K562 (cell line): ENCODE measurements at regions not wholly inside any gene's neighbourhood (a gene's known extent, or its start where the extent isn't known, plus 50 kb on each side); places are given as distances from the start of the nearest gene placed in this dataset.

ENCODE experiments used
- ATAC-seq: fragments of 200-7000 bp; cut with Tn5 transposase; 3 replicates; pipeline ENCODE4 v1.9.1; 2020; ENCODE audit warnings: moderate library complexity
- BruUV-seq: library from RNA; stranded (reverse); fragments of 400-500 nt; replicated peaks from 2 replicates; lab custom pipeline; 2021; lab: Mats Ljungman, UMichigan
- CTCF ChIA-PET: fragments of 300-600 bp; formaldehyde crosslinking; extraction: SDS; loops from one replicate; lab custom pipeline; 2021; ENCODE audit warnings: low intra/inter-chr PET ratio; lab: Yijun Ruan, JAX
- POLR2A ChIA-PET: fragments of 300-600, 350-650 bp; sonication (Branson Sonifier 250); formaldehyde crosslinking; extraction: SDS; loops from one replicate; lab custom pipeline; 2021; ENCODE audit warnings: antibody characterized with exemption, inconsistent platforms; lab: Yijun Ruan, JAX
- DNase-seq, 4 experiments: peaks; one replicate each; pipeline versions ENCODE4 v3.0.0 to v3.0.0-alpha.2; 2011 to 2018; ENCODE audit warnings: low spot score in 3 of 4, mixed read lengths in 3 of 4; ENCODE audit errors: extremely low read depth in 1 of 4
- FAIRE-seq: peaks from 2 replicates; lab custom pipeline; 2011; peaks lifted over from hg19 to GRCh38; lab: Jason Lieb, UNC
- H2AFZ ChIP-seq: 2 replicates; pipeline ENCODE4 v1.6.0; 2011; ENCODE audit warnings: low read depth, low read length, control low read depth, inconsistent platforms
- H3K27ac ChIP-seq: fragments of 200-600 bp; 3 replicates; pipeline ENCODE4 v1.8.0; 2011; ENCODE audit warnings: low read depth, mild to moderate bottlenecking, control low read depth, inconsistent platforms, low read length, moderate library complexity, mixed read lengths; ENCODE audit errors: extremely low read depth
- H3K27me3 ChIP-seq, 2 experiments: fragments of 300-600 bp in 1 of 2; 2 replicates in 1 of 2; 3 replicates in 1 of 2; pipeline versions ENCODE4 v1.6.0 to v1.8.0; 2011; ENCODE audit warnings: inconsistent platforms in 2 of 2, low read length in 2 of 2, mild to moderate bottlenecking in 1 of 2, mixed read lengths in 1 of 2, moderate library complexity in 1 of 2; ENCODE audit not compliant: control insufficient read depth in 2 of 2, insufficient read depth in 2 of 2
- H3K36me3 ChIP-seq: fragments of 300-600 bp; 3 replicates; pipeline ENCODE4 v1.8.0; 2011; ENCODE audit warnings: mild to moderate bottlenecking, low read length, inconsistent platforms; ENCODE audit not compliant: control insufficient read depth, insufficient read depth
- H3K4me1 ChIP-seq, 2 experiments: fragments of 200-600 bp in 1 of 2; replicated peaks in 1 of 2; 2 replicates in 1 of 2; 3 replicates in 1 of 2; pipeline versions ENCODE4 v1.5.1 to v1.8.0; 2011; ENCODE audit warnings: inconsistent platforms in 2 of 2, low read length in 2 of 2, mild to moderate bottlenecking in 1 of 2, mixed read lengths in 1 of 2, moderate library complexity in 1 of 2; ENCODE audit not compliant: control insufficient read depth in 2 of 2, insufficient read depth in 2 of 2
- H3K4me2 ChIP-seq: 2 replicates; pipeline ENCODE4 v1.6.1; 2011; ENCODE audit warnings: low read length, control low read depth, inconsistent platforms, mixed read lengths; ENCODE audit not compliant: insufficient read depth
- H3K4me3 ChIP-seq: fragments of 200-600 bp; sonication (generic), shearing (Covaris generic); 2 replicates; pipeline ENCODE4 v1.5.1; 2016; ENCODE audit warnings: control low read depth, inconsistent platforms
- H3K79me2 ChIP-seq: fragments of 200-600 bp; 3 replicates; pipeline ENCODE4 v1.8.0; 2011; ENCODE audit warnings: low read length, inconsistent platforms; ENCODE audit not compliant: control insufficient read depth, insufficient read depth
- H3K9ac ChIP-seq, 2 experiments: 2 replicates each; pipeline versions ENCODE4 v1.6.0 to v1.6.1; 2011; ENCODE audit warnings: low read depth in 2 of 2, low read length in 2 of 2, control low read depth in 1 of 2, inconsistent platforms in 1 of 2, mild to moderate bottlenecking in 1 of 2, mixed read lengths in 1 of 2; ENCODE audit not compliant: insufficient read depth in 1 of 2
- H3K9me1 ChIP-seq: one replicate; pipeline ENCODE4 v1.6.0; 2011; ENCODE audit warnings: inconsistent platforms, mild to moderate bottlenecking, low read length, moderate library complexity; ENCODE audit not compliant: control insufficient read depth, insufficient read depth
- H3K9me3 ChIP-seq: replicated peaks from 2 replicates; pipeline ENCODE4 v1.5.1; 2011; ENCODE audit warnings: low read depth, low read length, inconsistent platforms; ENCODE audit not compliant: control insufficient read depth, insufficient read depth
- H4K20me1 ChIP-seq: replicated peaks from 2 replicates; pipeline ENCODE4 v1.6.1; 2011; ENCODE audit warnings: low read length, inconsistent platforms, mixed read lengths; ENCODE audit not compliant: control insufficient read depth, insufficient read depth
- ARID2 ChIP-seq: fragments of 450-650 bp; IDR thresholded peaks from 2 replicates; pipeline ENCODE4 v1.6.1; 2017; ENCODE audit warnings: antibody characterized with exemption, mild to moderate bottlenecking
- CBFA2T3 ChIP-seq: fragments of 450-650 bp; IDR thresholded peaks from 2 replicates; pipeline ENCODE4 v1.6.1; 2017
- DMBX1 ChIP-seq: fragments of 250-450 bp; sonication (Bioruptor Pico); IDR thresholded peaks from 2 replicates; pipeline ENCODE4 v1.8.0; 2022; ENCODE audit warnings: inconsistent platforms, mild to moderate bottlenecking, moderate library complexity, borderline replicate concordance
- HDAC3 ChIP-seq: fragments of 450-650 bp; IDR thresholded peaks from 2 replicates; pipeline ENCODE4 v1.6.1; 2018; ENCODE audit warnings: borderline replicate concordance, mild to moderate bottlenecking, moderate library complexity; ENCODE audit not compliant: partially characterized antibody
- NFE2 ChIP-seq: IDR thresholded peaks from 2 replicates; pipeline ENCODE4 v1.6.1; 2014; ENCODE audit warnings: antibody characterized with exemption, low read depth
- PTRF ChIP-seq: fragments of 450-650 bp; IDR thresholded peaks from 2 replicates; pipeline ENCODE4 v1.6.1; 2016; ENCODE audit warnings: mild to moderate bottlenecking, missing genetic modification characterization, missing compliant biosample characterization
- SNIP1 ChIP-seq: fragments of 450-650 bp; IDR thresholded peaks from 2 replicates; pipeline ENCODE4 v1.7.1; 2017; ENCODE audit warnings: low read depth, mild to moderate bottlenecking
- TCF3 ChIP-seq: sonication (generic); formaldehyde crosslinking; IDR thresholded peaks from 2 replicates; pipeline ENCODE4 v1.4.0; 2020; ENCODE audit warnings: mild to moderate bottlenecking, missing genetic modification reagents
- YBX1 ChIP-seq: fragments of 450-650 bp; IDR thresholded peaks from 2 replicates; pipeline ENCODE4 v1.7.1; 2016; ENCODE audit warnings: mild to moderate bottlenecking
- ZKSCAN8 ChIP-seq: fragments of 200-800 bp; sonication (Bioruptor generic); IDR thresholded peaks from 2 replicates; pipeline ENCODE4 v1.6.1; 2016; ENCODE audit warnings: missing genetic modification characterization, missing compliant biosample characterization
- ZNF324 ChIP-seq: fragments of 250-450 bp; sonication (Bioruptor Pico); IDR thresholded peaks from 2 replicates; pipeline ENCODE4 v1.4.0; 2020; ENCODE audit warnings: mild to moderate bottlenecking
- WGBS: fragments of 100-300 bp; shearing (Covaris generic); methylation state at CpG from one replicate; pipeline ENCODE4 v1.1.6; 2016; ENCODE audit warnings: low coverage, mixed read lengths; ENCODE audit not compliant: insufficient coverage; ENCODE audit errors: missing lambda C conversion rate; 5-methylcytosine and 5-hydroxymethylcytosine counted together
- in situ Hi-C: fragments of 300-500 bp; cut with MboI; formaldehyde crosslinking; loops from 4 replicates; pipeline ENCODE4 v1.15.0; 2018; ENCODE audit warnings: inconsistent platforms, mixed read lengths
- intact Hi-C: fragments of 100-400 bp; cut with micrococcal nuclease; formaldehyde crosslinking; loops from 2 replicates; pipeline ENCODE4 v1.14.2; 2022
- TF ChIP-seq, protein P1 (sequence below): fragments of 250-450 bp; sonication (Bioruptor Pico); IDR thresholded peaks from 2 replicates; pipeline ENCODE4 v1.8.0; 2022; ENCODE audit warnings: inconsistent platforms, mild to moderate bottlenecking, moderate library complexity, borderline replicate concordance
- TF ChIP-seq, protein P2 (sequence below), 2 experiments: IDR thresholded peaks; 2 replicates each; pipeline ENCODE4 v1.6.1; 2011; ENCODE audit warnings: borderline replicate concordance in 1 of 2, control low read depth in 1 of 2, low read depth in 1 of 2, low read length in 1 of 2, mild to moderate bottlenecking in 1 of 2, mixed read lengths in 1 of 2, moderate library complexity in 1 of 2; ENCODE audit not compliant: insufficient read depth in 1 of 2, insufficient read length in 1 of 2, poor library complexity in 1 of 2, severe bottlenecking in 1 of 2; ENCODE audit errors: extremely low read depth in 1 of 2
- TF ChIP-seq, protein P3 (sequence below): sonication (generic); IDR thresholded peaks from 2 replicates; pipeline ENCODE4 v1.6.1; 2016

DNA sequence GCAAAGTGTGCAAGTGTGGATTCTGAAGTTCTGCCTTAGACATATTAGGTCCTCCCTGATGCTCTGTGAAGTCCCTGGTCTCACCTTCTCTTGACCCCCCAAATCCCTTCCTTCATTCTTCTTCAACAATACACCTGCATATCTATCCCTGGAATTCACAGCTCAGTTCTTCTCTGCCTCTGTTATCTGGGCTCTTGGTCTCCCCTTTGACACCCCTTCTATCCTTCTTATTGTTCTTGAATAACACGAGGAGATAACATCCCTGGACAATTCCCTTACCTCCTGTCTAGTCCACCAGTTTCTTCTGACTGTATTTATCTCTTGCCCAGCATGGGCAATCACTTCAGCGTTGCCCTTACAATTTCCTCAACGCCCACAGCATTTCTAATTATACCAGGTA lies 104.8 kb upstream of the ATG10 start (continued):
- TF ChIP-seq, protein P1, sequence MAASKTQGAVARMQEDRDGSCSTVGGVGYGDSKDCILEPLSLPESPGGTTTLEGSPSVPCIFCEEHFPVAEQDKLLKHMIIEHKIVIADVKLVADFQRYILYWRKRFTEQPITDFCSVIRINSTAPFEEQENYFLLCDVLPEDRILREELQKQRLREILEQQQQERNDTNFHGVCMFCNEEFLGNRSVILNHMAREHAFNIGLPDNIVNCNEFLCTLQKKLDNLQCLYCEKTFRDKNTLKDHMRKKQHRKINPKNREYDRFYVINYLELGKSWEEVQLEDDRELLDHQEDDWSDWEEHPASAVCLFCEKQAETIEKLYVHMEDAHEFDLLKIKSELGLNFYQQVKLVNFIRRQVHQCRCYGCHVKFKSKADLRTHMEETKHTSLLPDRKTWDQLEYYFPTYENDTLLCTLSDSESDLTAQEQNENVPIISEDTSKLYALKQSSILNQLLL (CRISPR knock-in tag) = no peak
- TF ChIP-seq HDAC3 = no peak
- no peak for TF ChIP-seq ZKSCAN8 (CRISPR knock-in tag)
- no peak for TF ChIP-seq PTRF (tag)
- TF ChIP-seq DMBX1 (CRISPR knock-in tag) = no peak
- TF ChIP-seq ARID2 = no peak
- no peak for TF ChIP-seq NFE2
- no peak for TF ChIP-seq ZNF324
- TF ChIP-seq, protein P2, sequence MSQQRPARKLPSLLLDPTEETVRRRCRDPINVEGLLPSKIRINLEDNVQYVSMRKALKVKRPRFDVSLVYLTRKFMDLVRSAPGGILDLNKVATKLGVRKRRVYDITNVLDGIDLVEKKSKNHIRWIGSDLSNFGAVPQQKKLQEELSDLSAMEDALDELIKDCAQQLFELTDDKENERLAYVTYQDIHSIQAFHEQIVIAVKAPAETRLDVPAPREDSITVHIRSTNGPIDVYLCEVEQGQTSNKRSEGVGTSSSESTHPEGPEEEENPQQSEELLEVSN (IDR thresholded peaks at IDR 0.05; ENCODE audit: borderline replicate concordance in 1 of 2, extremely low read depth in 1 of 2, insufficient read depth in 1 of 2, insufficient read length in 1 of 2, low read depth in 1 of 2, low read length in 1 of 2, poor library complexity in 1 of 2, severe bottlenecking in 1 of 2) = no peak

DNA sequence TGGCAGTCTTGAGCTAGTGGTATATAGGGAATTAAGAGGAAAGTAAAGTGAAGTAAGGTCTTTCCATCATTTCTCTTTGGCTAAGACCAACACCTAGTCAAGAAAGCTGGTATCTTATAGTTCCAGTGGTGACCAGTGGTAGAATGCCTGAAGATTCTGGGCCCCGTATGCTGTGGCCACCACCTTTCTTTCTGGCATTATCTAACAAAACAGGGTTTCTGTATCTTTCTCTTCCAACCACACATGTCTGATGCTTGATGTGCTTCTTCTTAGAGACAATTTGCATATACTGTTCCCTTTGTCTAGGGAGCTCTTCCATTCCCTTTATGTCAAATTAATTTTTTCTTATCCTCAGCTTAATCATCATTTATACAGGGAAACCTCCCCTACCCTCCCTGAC lies 109.9 kb upstream of the SSBP2 start:
- ATAC-seq (no peak), DNase-seq (no peak), FAIRE-seq (no peak)
- TF ChIP-seq YBX1 (no peak), CBFA2T3 (peak; percentile 56), SNIP1 (no peak), TCF3 (0 out of 2 replicates have a peak, but pooled peaks have one; percentile 19)
- TF ChIP-seq, protein P3, sequence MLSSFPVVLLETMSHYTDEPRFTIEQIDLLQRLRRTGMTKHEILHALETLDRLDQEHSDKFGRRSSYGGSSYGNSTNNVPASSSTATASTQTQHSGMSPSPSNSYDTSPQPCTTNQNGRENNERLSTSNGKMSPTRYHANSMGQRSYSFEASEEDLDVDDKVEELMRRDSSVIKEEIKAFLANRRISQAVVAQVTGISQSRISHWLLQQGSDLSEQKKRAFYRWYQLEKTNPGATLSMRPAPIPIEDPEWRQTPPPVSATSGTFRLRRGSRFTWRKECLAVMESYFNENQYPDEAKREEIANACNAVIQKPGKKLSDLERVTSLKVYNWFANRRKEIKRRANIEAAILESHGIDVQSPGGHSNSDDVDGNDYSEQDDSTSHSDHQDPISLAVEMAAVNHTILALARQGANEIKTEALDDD = 0 out of 2 replicates have a peak, but pooled peaks have one; percentile 29
- Histone ChIP-seq H3K4me1 (no peaks in the 10 kb centered on the region; a peak in 1 of 5 replicates), H3K4me2 (no peak overlapping the region), H3K9ac (no peak overlapping the region), H3K27ac (no peak overlapping the region), H3K9me3 (no peaks in the 10 kb centered on the region), H3K4me3 (no peak overlapping the region), H2AFZ (peak overlapping the region; percentile 7; the same call in 1 of the 2 replicates), H4K20me1 (no peaks in the 10 kb centered on the region), H3K27me3 (no peaks in the 10 kb centered on the region), H3K36me3 (no peaks in the 10 kb centered on the region), H3K9me1 (no peaks in the 10 kb centered on the region), H3K79me2 (no peaks in the 10 kb centered on the region)
- intact Hi-C loops = no loop called here
- BruUV-seq = no TSS peak
- ChIA-PET POLR2A (interaction anchor here (0.9 kb wide), 1 partner anchor 9 kb away, joined by 3 read pairs; no protein-coding TSS in a partner anchor), CTCF (no interaction called here)
- in situ Hi-C loops = no loop called here
- 6% methylated on average over 1 of the region's 1 CpG for WGBS
